Lower leg skin (tissue), 3 donors: ENCODE measurements at regions not wholly inside any gene's neighbourhood (a gene's known extent, or its start where the extent isn't known, plus 50 kb on each side); places are given as distances from the start of the nearest gene placed in this dataset.

ENCODE experiments used
- POLR2A ChIP-seq, 2 donors: fragments of 450-650 bp; IDR thresholded peaks; one replicate each; pipeline ENCODE4 v1.6.1; 2016 to 2017; ENCODE audit warnings: antibody characterized with exemption in 2 of 2, mild to moderate bottlenecking in 1 of 2, moderate library complexity in 1 of 2
- TF ChIP-seq, protein P1 (sequence below), 3 donors: fragments of 450-650 bp; IDR thresholded peaks; one replicate each; pipeline ENCODE4 v1.5.1; 2016; ENCODE audit warnings: antibody characterized with exemption in 3 of 3, mild to moderate bottlenecking in 3 of 3, moderate library complexity in 2 of 3

- TF ChIP-seq, protein P1, sequence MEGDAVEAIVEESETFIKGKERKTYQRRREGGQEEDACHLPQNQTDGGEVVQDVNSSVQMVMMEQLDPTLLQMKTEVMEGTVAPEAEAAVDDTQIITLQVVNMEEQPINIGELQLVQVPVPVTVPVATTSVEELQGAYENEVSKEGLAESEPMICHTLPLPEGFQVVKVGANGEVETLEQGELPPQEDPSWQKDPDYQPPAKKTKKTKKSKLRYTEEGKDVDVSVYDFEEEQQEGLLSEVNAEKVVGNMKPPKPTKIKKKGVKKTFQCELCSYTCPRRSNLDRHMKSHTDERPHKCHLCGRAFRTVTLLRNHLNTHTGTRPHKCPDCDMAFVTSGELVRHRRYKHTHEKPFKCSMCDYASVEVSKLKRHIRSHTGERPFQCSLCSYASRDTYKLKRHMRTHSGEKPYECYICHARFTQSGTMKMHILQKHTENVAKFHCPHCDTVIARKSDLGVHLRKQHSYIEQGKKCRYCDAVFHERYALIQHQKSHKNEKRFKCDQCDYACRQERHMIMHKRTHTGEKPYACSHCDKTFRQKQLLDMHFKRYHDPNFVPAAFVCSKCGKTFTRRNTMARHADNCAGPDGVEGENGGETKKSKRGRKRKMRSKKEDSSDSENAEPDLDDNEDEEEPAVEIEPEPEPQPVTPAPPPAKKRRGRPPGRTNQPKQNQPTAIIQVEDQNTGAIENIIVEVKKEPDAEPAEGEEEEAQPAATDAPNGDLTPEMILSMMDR (IDR thresholded peaks at IDR 0.05), result no peak
- no peak for TF ChIP-seq POLR2A (IDR thresholded peaks at IDR 0.05)
Observed at GRCh38 chrY:8241144-8241543, 1096.1 kb upstream of the TSPY4 start.
